ENCODE measurements at regions not wholly inside any gene's neighbourhood (a gene's known extent, or its start where the extent isn't known, plus 50 kb on each side); places are given as distances from the start of the nearest gene placed in this dataset.

DNA sequence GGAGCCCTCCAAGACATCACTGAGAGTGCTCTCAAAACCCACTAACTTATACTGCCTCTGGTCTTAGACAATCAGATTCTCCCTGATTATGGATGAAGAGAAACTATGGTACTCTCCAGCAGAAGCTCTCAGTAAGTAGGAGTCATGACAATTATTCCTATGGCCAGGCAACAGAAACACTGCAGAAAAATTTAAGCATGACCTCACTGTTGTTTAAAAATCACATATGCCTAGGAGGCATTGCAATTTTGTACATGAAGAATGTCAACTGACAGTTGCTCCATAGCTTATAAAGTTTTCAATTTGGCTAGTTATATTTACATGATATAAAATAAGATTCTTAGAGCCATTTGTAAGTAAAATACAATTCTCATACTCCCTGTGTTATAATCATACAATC, 105.9 kb upstream of the LSM8 start:
- H3K4me3 ChIP-seq (ENCODE audit: control insufficient read depth, low read depth, low read length): no peak overlapping the region
- TF ChIP-seq, protein P1, sequence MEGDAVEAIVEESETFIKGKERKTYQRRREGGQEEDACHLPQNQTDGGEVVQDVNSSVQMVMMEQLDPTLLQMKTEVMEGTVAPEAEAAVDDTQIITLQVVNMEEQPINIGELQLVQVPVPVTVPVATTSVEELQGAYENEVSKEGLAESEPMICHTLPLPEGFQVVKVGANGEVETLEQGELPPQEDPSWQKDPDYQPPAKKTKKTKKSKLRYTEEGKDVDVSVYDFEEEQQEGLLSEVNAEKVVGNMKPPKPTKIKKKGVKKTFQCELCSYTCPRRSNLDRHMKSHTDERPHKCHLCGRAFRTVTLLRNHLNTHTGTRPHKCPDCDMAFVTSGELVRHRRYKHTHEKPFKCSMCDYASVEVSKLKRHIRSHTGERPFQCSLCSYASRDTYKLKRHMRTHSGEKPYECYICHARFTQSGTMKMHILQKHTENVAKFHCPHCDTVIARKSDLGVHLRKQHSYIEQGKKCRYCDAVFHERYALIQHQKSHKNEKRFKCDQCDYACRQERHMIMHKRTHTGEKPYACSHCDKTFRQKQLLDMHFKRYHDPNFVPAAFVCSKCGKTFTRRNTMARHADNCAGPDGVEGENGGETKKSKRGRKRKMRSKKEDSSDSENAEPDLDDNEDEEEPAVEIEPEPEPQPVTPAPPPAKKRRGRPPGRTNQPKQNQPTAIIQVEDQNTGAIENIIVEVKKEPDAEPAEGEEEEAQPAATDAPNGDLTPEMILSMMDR (IDR thresholded peaks at IDR 0.05; ENCODE audit: control insufficient read depth, insufficient read depth, low read depth, low read length, missing control alignments): no peak
- DNase-seq (ENCODE audit: low read depth): no peak

DNA sequence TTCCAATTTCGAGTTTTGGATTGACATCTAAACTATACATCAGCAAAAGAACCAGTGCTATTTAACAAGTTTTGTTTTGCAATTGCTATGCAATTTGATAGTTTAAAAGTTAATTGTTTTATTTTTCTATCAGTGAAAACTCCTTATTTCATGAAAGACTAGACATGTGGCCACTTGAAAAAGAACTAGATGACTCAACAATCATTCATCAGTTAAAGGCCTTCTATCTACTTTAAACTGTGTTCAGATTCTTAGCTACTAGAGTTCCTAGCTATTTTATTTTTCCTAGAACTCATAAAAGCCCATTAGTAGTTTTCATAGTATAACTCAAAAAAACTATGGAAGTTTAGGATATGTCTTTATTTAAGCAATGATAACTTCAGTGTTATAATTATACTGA, 104.6 kb upstream of the LSM8 start:
- TF ChIP-seq, protein P1 (IDR thresholded peaks at IDR 0.05; ENCODE audit: control insufficient read depth, insufficient read depth, low read depth, low read length, missing control alignments): no peak
- no peak overlapping the region for H3K4me3 ChIP-seq (ENCODE audit: control insufficient read depth, low read depth, low read length)
- no peak for DNase-seq (ENCODE audit: low read depth)

DNA sequence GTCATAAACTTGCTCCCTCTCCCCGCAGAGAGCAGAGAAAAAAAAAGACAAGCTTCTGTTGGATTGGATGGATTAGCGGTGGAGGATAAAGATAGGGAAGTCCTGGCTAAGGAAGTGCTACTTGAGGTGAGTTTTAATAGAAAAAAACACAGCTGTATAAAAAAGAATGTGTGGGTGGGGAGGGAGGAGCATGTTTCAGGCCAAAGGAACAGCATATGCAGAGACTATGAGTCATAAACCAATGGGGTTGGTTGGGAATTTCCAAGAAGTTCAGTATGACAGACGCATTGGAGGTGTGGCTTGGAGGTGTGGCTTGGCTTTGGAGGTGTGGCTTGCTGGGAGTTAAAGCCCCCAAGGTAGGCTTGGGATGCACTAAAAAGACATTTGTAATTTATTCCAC, 103.0 kb upstream of the LSM8 start:
- DNase-seq (ENCODE audit: low read depth): no peak
- TF ChIP-seq, protein P1 (IDR thresholded peaks at IDR 0.05; ENCODE audit: control insufficient read depth, insufficient read depth, low read depth, low read length, missing control alignments): no peak
- H3K4me3 ChIP-seq (ENCODE audit: control insufficient read depth, low read depth, low read length): no peak overlapping the region

DNA sequence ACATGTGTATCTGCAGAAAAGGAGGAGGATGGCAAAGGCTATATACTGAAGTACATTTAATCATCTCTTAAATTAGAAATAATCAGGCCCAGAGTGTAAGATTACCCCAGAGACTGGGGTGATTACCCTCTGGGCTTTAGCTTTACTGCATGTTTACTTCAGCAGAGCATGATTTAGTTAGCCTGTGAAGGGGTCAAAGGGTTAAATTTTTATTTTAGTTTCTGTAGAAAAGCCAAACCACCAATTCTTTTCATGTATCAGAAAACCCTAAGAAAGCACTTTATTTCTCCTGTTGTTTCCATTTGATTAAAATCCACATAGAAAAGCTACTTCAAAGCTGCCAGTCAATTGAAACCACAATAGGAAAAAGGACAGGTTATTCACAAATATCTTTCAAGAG, 101.5 kb upstream of the LSM8 start:
- TF ChIP-seq, protein P1 (IDR thresholded peaks at IDR 0.05; ENCODE audit: control insufficient read depth, insufficient read depth, low read depth, low read length, missing control alignments): no peak
- H3K4me3 ChIP-seq (ENCODE audit: control insufficient read depth, low read depth, low read length): no peak overlapping the region
- DNase-seq (ENCODE audit: low read depth): no peak

DNA sequence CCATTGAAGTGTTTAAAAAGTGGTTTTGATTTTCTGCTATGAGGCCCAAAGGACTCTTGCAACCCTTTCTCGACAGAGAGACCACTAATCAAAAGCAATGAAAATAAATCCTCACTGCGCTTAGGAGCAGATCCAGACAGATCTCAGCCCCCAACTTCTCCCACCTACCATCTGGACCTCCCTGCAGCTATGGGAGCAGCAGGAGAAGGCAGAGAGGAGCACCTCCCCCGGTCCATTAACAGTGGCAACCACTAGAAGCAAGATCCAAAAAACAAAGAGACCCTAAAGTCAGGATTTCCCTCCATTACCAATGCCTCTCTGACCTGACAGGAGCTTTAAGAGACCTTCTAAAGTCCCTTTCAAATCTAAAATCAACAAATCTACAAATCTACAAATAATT, 99.0 kb upstream of the LSM8 start:
- DNase-seq (ENCODE audit: low read depth): no peak
- TF ChIP-seq, protein P1 (IDR thresholded peaks at IDR 0.05; ENCODE audit: control insufficient read depth, insufficient read depth, low read depth, low read length, missing control alignments): no peak
- no peak overlapping the region for H3K4me3 ChIP-seq (ENCODE audit: control insufficient read depth, low read depth, low read length)

DNA sequence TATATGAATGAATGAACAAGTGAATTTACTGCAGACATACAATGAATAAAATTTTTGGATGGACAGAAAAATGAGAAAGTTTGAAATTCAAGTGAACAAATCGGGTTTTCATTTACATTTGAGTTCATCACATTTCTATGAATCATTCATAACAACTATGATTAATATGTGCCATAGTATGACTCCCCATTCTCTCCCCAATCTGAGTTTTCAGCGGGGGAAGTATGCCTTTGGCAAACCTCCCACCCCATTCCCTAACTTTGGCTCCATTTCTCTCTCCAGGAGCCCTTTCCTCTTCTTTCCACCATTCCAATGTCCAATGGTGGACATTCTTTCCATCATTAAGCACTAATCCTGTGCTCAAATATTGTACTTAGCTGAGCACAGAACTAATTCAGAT, 96.8 kb upstream of the LSM8 start:
- no peak overlapping the region for H3K4me3 ChIP-seq (ENCODE audit: control insufficient read depth, low read depth, low read length)
- no peak for DNase-seq (ENCODE audit: low read depth)
- TF ChIP-seq, protein P1 (IDR thresholded peaks at IDR 0.05; ENCODE audit: control insufficient read depth, insufficient read depth, low read depth, low read length, missing control alignments): no peak

DNA sequence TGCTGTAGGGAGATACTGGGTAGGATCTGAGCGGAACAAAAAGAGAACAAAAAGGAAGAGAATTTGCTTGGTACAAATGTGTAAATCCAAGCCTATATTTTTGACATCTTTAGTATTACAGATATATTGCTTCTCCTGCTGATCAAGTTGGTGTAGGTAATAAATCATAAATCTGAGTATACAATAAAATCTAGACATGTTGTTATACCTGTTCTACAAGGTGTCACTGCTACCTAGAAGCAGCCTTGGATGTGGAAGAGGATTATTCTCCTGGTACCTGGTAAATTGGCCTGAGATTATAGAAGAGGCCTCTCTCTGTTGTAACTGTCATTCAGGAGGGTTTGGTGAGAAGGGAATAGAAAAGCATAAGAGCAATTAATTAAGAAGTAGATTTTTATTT, 89.9 kb upstream of the LSM8 start:
- H3K4me3 ChIP-seq (ENCODE audit: control insufficient read depth, low read depth, low read length): no peak overlapping the region
- no peak for DNase-seq (ENCODE audit: low read depth)
- TF ChIP-seq, protein P1 (IDR thresholded peaks at IDR 0.05; ENCODE audit: control insufficient read depth, insufficient read depth, low read depth, low read length, missing control alignments): no peak
